ENCODE measurements at regions not wholly inside any gene's neighbourhood (a gene's known extent, or its start where the extent isn't known, plus 50 kb on each side); places are given as distances from the start of the nearest gene placed in this dataset.

DNA sequence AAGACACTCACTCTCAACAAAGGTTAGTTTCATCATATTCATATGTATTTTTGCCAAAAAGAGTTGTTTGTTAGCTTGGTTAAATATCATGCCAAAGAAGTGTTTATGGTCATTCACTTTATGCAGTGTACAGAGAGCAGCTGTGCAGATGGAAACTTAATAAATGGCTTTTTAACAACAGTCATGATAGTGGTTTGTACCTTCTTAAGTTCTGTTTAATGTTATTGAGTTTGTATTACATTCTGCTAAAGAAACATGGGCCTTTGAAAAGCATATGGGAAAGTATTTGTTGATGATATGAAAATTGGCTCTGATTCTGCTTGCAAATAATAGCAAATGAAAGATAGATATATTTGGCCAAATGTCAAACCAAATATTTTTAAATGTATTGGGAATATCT is 607.3 kb downstream of the NCAM2 start:
- TF ChIP-seq, protein P1, sequence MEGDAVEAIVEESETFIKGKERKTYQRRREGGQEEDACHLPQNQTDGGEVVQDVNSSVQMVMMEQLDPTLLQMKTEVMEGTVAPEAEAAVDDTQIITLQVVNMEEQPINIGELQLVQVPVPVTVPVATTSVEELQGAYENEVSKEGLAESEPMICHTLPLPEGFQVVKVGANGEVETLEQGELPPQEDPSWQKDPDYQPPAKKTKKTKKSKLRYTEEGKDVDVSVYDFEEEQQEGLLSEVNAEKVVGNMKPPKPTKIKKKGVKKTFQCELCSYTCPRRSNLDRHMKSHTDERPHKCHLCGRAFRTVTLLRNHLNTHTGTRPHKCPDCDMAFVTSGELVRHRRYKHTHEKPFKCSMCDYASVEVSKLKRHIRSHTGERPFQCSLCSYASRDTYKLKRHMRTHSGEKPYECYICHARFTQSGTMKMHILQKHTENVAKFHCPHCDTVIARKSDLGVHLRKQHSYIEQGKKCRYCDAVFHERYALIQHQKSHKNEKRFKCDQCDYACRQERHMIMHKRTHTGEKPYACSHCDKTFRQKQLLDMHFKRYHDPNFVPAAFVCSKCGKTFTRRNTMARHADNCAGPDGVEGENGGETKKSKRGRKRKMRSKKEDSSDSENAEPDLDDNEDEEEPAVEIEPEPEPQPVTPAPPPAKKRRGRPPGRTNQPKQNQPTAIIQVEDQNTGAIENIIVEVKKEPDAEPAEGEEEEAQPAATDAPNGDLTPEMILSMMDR (IDR thresholded peaks at IDR 0.05; ENCODE audit: insufficient read depth, low read length, poor library complexity, severe bottlenecking): no peak
- TF ChIP-seq EZH2phosphoT487 (conservative IDR thresholded peaks at IDR 0.05; ENCODE audit: low read length): no peak
